ENCODE measurements at regions not wholly inside any gene's neighbourhood (a gene's known extent, or its start where the extent isn't known, plus 50 kb on each side); places are given as distances from the start of the nearest gene placed in this dataset.
"Not testable (repeated sequence)": the region's sequence is repeated elsewhere in the genome, so short reads cannot be mapped to it uniquely, and the experiment has no call there.

DNA sequence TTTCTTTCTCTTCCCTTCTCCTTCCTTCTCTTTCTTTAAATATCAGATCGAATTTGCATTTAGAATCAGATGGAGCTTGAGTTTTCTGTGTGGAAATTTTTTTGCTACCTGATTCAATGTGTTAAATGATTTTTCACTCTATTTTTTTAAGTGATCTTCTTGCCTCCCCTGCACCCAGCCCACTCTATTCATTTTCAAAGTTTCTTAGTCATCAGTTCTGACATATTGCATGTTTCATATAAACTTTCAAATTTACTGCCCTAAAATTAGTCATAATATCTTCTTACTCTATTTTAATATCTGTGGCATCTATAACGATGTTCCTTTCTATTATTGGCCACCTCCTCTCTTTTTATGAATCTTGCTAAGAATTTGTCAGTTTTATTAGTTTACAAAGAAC, 69.1 kb downstream of the MTNR1B start:
- H2BK5ac ChIP-seq (ENCODE audit: low read length) = no peak overlapping the region
- no peak overlapping the region for H3K4me3 ChIP-seq (ENCODE audit: low read length in 2 of 2)
- H3K4me1 ChIP-seq (ENCODE audit: control insufficient read depth in 2 of 2, insufficient read depth in 1 of 2, low read depth in 1 of 2, low read length in 2 of 2) = no peaks in the 10 kb centered on the region
- no peak overlapping the region for H3K23ac ChIP-seq (ENCODE audit: low read depth, low read length, poor library complexity)
- WGBS, 2 donors (ENCODE audit: extremely low coverage in 2 of 2, insufficient read length in 2 of 2, insufficient replicate concordance in 1 of 2) = no CpG with 5 or more reads among the region's 2 CpGs
- DNase-seq (ENCODE audit: low spot score) = no peak
- H3K27me3 ChIP-seq (ENCODE audit: control insufficient read depth in 3 of 3, insufficient read depth in 3 of 3, low read depth in 1 of 3, low read length in 3 of 3) = no peaks in the 10 kb centered on the region
- H3K14ac ChIP-seq (ENCODE audit: low read length) = no peak overlapping the region
- no peak overlapping the region for H3K27ac ChIP-seq (replicated peaks; ENCODE audit: low read length)
- H2AFZ ChIP-seq (ENCODE audit: low read length) = no peak overlapping the region
- peaks cover 2 to 12% of the 10 kb centered on the region in 2 donors for H3K9me3 ChIP-seq (replicated peaks in 1 of 2; ENCODE audit: control insufficient read depth in 2 of 2, insufficient read depth in 1 of 2, low read depth in 1 of 2, low read length in 2 of 2)
- H3K9ac ChIP-seq (ENCODE audit: low read depth, low read length, poor library complexity) = no peak overlapping the region
- H2AK5ac ChIP-seq (ENCODE audit: low read depth, low read length) = no peak overlapping the region
- H3K18ac ChIP-seq (ENCODE audit: low read length) = no peak overlapping the region
- H4K8ac ChIP-seq (ENCODE audit: low read depth, low read length) = no peak overlapping the region
- H3K4me2 ChIP-seq (ENCODE audit: insufficient read depth, low read length, poor library complexity, severe bottlenecking) = no peak overlapping the region
- peaks cover 0 to 2% of the 10 kb centered on the region in 2 donors for H3K36me3 ChIP-seq (replicated peaks in 1 of 2; ENCODE audit: control insufficient read depth in 2 of 2, insufficient read depth in 2 of 2, low read length in 2 of 2)
- H2BK12ac ChIP-seq (ENCODE audit: low read length) = no peak overlapping the region
- H2BK15ac ChIP-seq (ENCODE audit: low read length) = no peak overlapping the region
- H4K91ac ChIP-seq (ENCODE audit: low read depth, low read length, poor library complexity) = no peak overlapping the region
- no peak overlapping the region for H2BK120ac ChIP-seq (ENCODE audit: low read depth, low read length)
- H3K4ac ChIP-seq (ENCODE audit: low read length) = no peak overlapping the region
- H3K79me1 ChIP-seq (ENCODE audit: low read depth, low read length) = no peaks in the 10 kb centered on the region

DNA sequence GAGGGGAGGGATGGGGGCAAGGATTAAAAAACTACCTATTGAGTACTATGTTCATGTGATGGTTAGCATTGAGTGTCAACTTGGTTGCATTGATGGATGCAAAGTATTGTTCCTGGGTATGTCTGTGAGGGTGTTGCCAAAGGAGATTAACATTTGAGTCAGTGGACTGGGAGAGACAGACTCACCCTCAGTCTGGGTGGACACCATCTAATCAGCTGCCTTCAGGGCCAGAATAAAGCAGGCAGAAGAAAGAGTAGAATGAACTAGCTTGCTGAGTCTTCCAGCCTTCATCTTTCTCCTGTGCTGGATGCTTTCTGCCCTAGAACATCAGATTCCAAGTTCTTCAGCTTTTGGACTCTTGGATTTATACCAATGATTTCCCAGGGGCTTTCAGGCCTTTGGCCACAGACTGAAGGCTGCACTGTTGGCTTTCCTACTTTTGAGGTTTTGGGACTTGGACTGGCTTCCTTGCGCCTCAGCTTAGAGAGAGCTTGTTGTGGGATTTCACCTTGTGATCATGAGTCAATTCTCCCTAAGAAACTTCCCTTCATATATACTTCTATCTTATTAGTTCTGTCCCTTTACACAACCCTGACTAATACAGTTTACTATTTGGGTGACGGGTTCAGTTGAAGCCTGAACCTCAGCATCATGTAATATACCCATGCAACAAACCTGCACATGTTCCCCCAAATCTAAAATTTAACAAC, 70.2 kb downstream of the MTNR1B start:
- no peak overlapping the region for H3K27ac ChIP-seq (replicated peaks; ENCODE audit: low read length)
- no peak overlapping the region for H3K23ac ChIP-seq (ENCODE audit: low read depth, low read length, poor library complexity)
- H2BK12ac ChIP-seq (ENCODE audit: low read length) = no peak overlapping the region
- no peaks in the 10 kb centered on the region for H3K79me1 ChIP-seq (ENCODE audit: low read depth, low read length)
- H3K18ac ChIP-seq (ENCODE audit: low read length) = no peak overlapping the region
- H2BK5ac ChIP-seq (ENCODE audit: low read length) = no peak overlapping the region
- no peak overlapping the region for H3K4me2 ChIP-seq (ENCODE audit: insufficient read depth, low read length, poor library complexity, severe bottlenecking)
- no peak overlapping the region for H3K9ac ChIP-seq (ENCODE audit: low read depth, low read length, poor library complexity)
- H4K8ac ChIP-seq (ENCODE audit: low read depth, low read length) = no peak overlapping the region
- no CpG with 5 or more reads among the region's 2 CpGs for WGBS, 2 donors (ENCODE audit: extremely low coverage in 2 of 2, insufficient read length in 2 of 2, insufficient replicate concordance in 1 of 2)
- no peak overlapping the region for H2BK15ac ChIP-seq (ENCODE audit: low read length)
- H3K36me3 ChIP-seq (replicated peaks in 1 of 2; ENCODE audit: control insufficient read depth in 2 of 2, insufficient read depth in 2 of 2, low read length in 2 of 2) = peaks cover 0 to under 1% of the 10 kb centered on the region in 2 donors
- no peak overlapping the region for H3K4ac ChIP-seq (ENCODE audit: low read length)
- H3K4me1 ChIP-seq (ENCODE audit: control insufficient read depth in 2 of 2, insufficient read depth in 1 of 2, low read depth in 1 of 2, low read length in 2 of 2) = no peaks in the 10 kb centered on the region
- H2AK5ac ChIP-seq (ENCODE audit: low read depth, low read length) = no peak overlapping the region
- no peaks in the 10 kb centered on the region for H3K27me3 ChIP-seq (ENCODE audit: control insufficient read depth in 3 of 3, insufficient read depth in 3 of 3, low read depth in 1 of 3, low read length in 3 of 3)
- H2AFZ ChIP-seq (ENCODE audit: low read length) = no peak overlapping the region
- no peak overlapping the region for H4K91ac ChIP-seq (ENCODE audit: low read depth, low read length, poor library complexity)
- H2BK120ac ChIP-seq (ENCODE audit: low read depth, low read length) = no peak overlapping the region
- no peak overlapping the region for H3K4me3 ChIP-seq (ENCODE audit: low read length in 2 of 2)
- H3K14ac ChIP-seq (ENCODE audit: low read length) = no peak overlapping the region
- DNase-seq (ENCODE audit: low spot score) = no peak
- H3K9me3 ChIP-seq (replicated peaks in 1 of 2; ENCODE audit: control insufficient read depth in 2 of 2, insufficient read depth in 1 of 2, low read depth in 1 of 2, low read length in 2 of 2) = peaks cover 2 to 12% of the 10 kb centered on the region in 2 donors

DNA sequence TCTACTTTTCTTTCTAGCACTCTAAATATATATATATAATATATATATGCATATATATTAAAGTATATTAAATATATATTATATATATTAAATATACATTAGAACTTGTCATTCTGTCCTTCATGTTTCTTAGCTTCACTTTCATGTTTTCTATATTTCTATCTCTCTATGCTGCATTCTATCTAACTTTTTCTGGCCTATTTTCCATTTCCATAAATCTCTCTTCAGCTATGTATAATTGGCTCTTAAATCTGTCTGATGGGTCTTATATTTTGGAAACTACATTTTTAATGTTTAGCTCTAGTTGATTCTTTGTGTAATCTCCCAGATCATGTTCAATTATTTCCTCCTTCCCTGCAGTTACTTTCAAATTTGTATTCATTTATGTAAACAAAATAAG, 72.2 kb downstream of the MTNR1B start:
- no peak overlapping the region for H3K9ac ChIP-seq (ENCODE audit: low read depth, low read length, poor library complexity)
- no peak overlapping the region for H2AFZ ChIP-seq (ENCODE audit: low read length)
- H2BK12ac ChIP-seq (ENCODE audit: low read length) = no peak overlapping the region
- H3K27me3 ChIP-seq (ENCODE audit: control insufficient read depth in 3 of 3, insufficient read depth in 3 of 3, low read depth in 1 of 3, low read length in 3 of 3) = no peaks in the 10 kb centered on the region
- H3K4me2 ChIP-seq (ENCODE audit: insufficient read depth, low read length, poor library complexity, severe bottlenecking) = no peak overlapping the region
- no peak overlapping the region for H2BK15ac ChIP-seq (ENCODE audit: low read length)
- no peak for DNase-seq (ENCODE audit: low spot score)
- H4K8ac ChIP-seq (ENCODE audit: low read depth, low read length) = no peak overlapping the region
- H2BK5ac ChIP-seq (ENCODE audit: low read length) = no peak overlapping the region
- H3K4me3 ChIP-seq (ENCODE audit: low read length in 2 of 2) = no peak overlapping the region
- no peaks in the 10 kb centered on the region for H3K4me1 ChIP-seq (ENCODE audit: control insufficient read depth in 2 of 2, insufficient read depth in 1 of 2, low read depth in 1 of 2, low read length in 2 of 2)
- H3K14ac ChIP-seq (ENCODE audit: low read length) = no peak overlapping the region
- no peak overlapping the region for H3K18ac ChIP-seq (ENCODE audit: low read length)
- peaks cover 2 to 12% of the 10 kb centered on the region in 2 donors for H3K9me3 ChIP-seq (replicated peaks in 1 of 2; ENCODE audit: control insufficient read depth in 2 of 2, insufficient read depth in 1 of 2, low read depth in 1 of 2, low read length in 2 of 2)
- no peak overlapping the region for H3K27ac ChIP-seq (replicated peaks; ENCODE audit: low read length)
- H4K91ac ChIP-seq (ENCODE audit: low read depth, low read length, poor library complexity) = no peak overlapping the region
- H3K4ac ChIP-seq (ENCODE audit: low read length) = no peak overlapping the region
- no peaks in the 10 kb centered on the region for H3K36me3 ChIP-seq (replicated peaks in 1 of 2; ENCODE audit: control insufficient read depth in 2 of 2, insufficient read depth in 2 of 2, low read length in 2 of 2)
- H2BK120ac ChIP-seq (ENCODE audit: low read depth, low read length) = no peak overlapping the region
- H3K23ac ChIP-seq (ENCODE audit: low read depth, low read length, poor library complexity) = no peak overlapping the region
- H3K79me1 ChIP-seq (ENCODE audit: low read depth, low read length) = no peaks in the 10 kb centered on the region
- no peak overlapping the region for H2AK5ac ChIP-seq (ENCODE audit: low read depth, low read length)

DNA sequence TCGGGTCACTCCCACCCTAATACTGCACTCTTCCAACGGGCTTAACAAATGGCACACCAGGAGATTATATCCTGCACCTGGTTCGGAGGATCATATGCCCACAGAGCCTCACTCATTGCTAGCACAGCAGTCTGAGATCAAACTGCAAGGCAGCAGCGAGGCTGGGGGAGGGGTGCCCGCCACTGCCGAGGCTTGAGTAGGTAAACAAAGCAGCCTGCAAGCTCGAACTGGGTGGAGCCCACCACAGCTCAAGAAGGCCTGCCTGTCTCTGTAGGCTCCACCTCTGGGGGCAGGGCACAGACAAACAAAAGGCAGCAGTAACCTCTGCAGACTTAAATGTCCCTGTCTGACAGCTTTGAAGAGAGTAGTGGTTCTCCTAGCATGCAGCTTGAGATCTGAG, 73.7 kb downstream of the MTNR1B start:
- H3K4me1 ChIP-seq (ENCODE audit: control insufficient read depth in 2 of 2, insufficient read depth in 1 of 2, low read depth in 1 of 2, low read length in 2 of 2); H3K27me3 ChIP-seq (ENCODE audit: control insufficient read depth in 3 of 3, insufficient read depth in 3 of 3, low read depth in 1 of 3, low read length in 3 of 3); H3K79me1 ChIP-seq (ENCODE audit: low read depth, low read length); H2AFZ ChIP-seq (ENCODE audit: low read length); H3K18ac ChIP-seq (ENCODE audit: low read length); H3K14ac ChIP-seq (ENCODE audit: low read length); H4K91ac ChIP-seq (ENCODE audit: low read depth, low read length, poor library complexity); H4K8ac ChIP-seq (ENCODE audit: low read depth, low read length); H3K4me2 ChIP-seq (ENCODE audit: insufficient read depth, low read length, poor library complexity, severe bottlenecking); H2AK5ac ChIP-seq (ENCODE audit: low read depth, low read length); H3K4me3 ChIP-seq (ENCODE audit: low read length in 2 of 2); H2BK15ac ChIP-seq (ENCODE audit: low read length); DNase-seq (ENCODE audit: low spot score); H2BK120ac ChIP-seq (ENCODE audit: low read depth, low read length); H3K27ac ChIP-seq (replicated peaks; ENCODE audit: low read length); H3K9ac ChIP-seq (ENCODE audit: low read depth, low read length, poor library complexity); H3K4ac ChIP-seq (ENCODE audit: low read length); H2BK5ac ChIP-seq (ENCODE audit: low read length); H2BK12ac ChIP-seq (ENCODE audit: low read length); H3K23ac ChIP-seq (ENCODE audit: low read depth, low read length, poor library complexity); H3K36me3 ChIP-seq (replicated peaks in 1 of 2; ENCODE audit: control insufficient read depth in 2 of 2, insufficient read depth in 2 of 2, low read length in 2 of 2): not testable (repeated sequence)
- H3K9me3 ChIP-seq (replicated peaks in 1 of 2; ENCODE audit: control insufficient read depth in 2 of 2, insufficient read depth in 1 of 2, low read depth in 1 of 2, low read length in 2 of 2) = peaks cover 2 to 12% of the 10 kb centered on the region in 2 donors
- no CpG with 5 or more reads among the region's 7 CpGs for WGBS, 2 donors (ENCODE audit: extremely low coverage in 2 of 2, insufficient read length in 2 of 2, insufficient replicate concordance in 1 of 2)
